22Rv1 (cell line): ENCODE measurements at regions not wholly inside any gene's neighbourhood (a gene's known extent, or its start where the extent isn't known, plus 50 kb on each side); places are given as distances from the start of the nearest gene placed in this dataset.

Source experiments
- H3K27ac ChIP-seq: fragments of 450-650 bp; 2 replicates; pipeline ENCODE4 v1.5.1; 2017
- CTCF ChIP-seq: fragments of 450-650 bp; IDR thresholded peaks from 2 replicates; pipeline ENCODE4 v1.5.1; 2017; ENCODE audit warnings: mild to moderate bottlenecking
- ZFX ChIP-seq: fragments of 450-650 bp; IDR thresholded peaks from 2 replicates; pipeline ENCODE4 v1.6.1; 2017; ENCODE audit warnings: antibody characterized with exemption, borderline replicate concordance

GRCh38 chr7:94129443-94130140, 125.4 kb upstream of the BET1 start:
- no peak for TF ChIP-seq ZFX
- no peak for TF ChIP-seq CTCF
- no peak overlapping the region for H3K27ac ChIP-seq

GRCh38 chr7:94130716-94131115, 126.6 kb upstream of the BET1 start:
- TF ChIP-seq CTCF = no peak
- TF ChIP-seq ZFX = no peak
- no peak overlapping the region for H3K27ac ChIP-seq

- TF ChIP-seq CTCF = no peak
- TF ChIP-seq ZFX = no peak
- no peak overlapping the region for H3K27ac ChIP-seq
These were observed 129.3 kb upstream of the BET1 start for GRCh38 chr7:94133460-94133859.

- H3K27ac ChIP-seq = no peak overlapping the region
- TF ChIP-seq CTCF (no peak), ZFX (no peak)
These were observed 131.0 kb upstream of the BET1 start for GRCh38 chr7:94135180-94135579.

GRCh38 chr7:94142281-94142680, 138.1 kb upstream of the BET1 start:
- TF ChIP-seq ZFX = no peak
- no peak for TF ChIP-seq CTCF
- no peak overlapping the region for H3K27ac ChIP-seq

GRCh38 chr7:94145602-94146001, 141.4 kb upstream of the BET1 start:
- no peak overlapping the region for H3K27ac ChIP-seq
- TF ChIP-seq ZFX (no peak), CTCF (no peak)

GRCh38 chr7:94146408-94146807, 142.3 kb upstream of the BET1 start:
- H3K27ac ChIP-seq = no peak overlapping the region
- no peak for TF ChIP-seq CTCF
- TF ChIP-seq ZFX = no peak
